GM18861 (cell line): ENCODE measurements at regions not wholly inside any gene's neighbourhood (a gene's known extent, or its start where the extent isn't known, plus 50 kb on each side); places are given as distances from the start of the nearest gene placed in this dataset.

Experiments used
- ATAC-seq: cut with Tn5 transposase; IDR thresholded peaks from one replicate; pipeline ENCODE4 v1.9.1; 2021; ENCODE audit not compliant: unreplicated experiment

GRCh38 chr5:122718611-122719010 lies 56.3 kb upstream of the SNX2 start:
- no peak for ATAC-seq

- ATAC-seq = no peak
These were observed 54.7 kb upstream of the SNX2 start for GRCh38 chr5:122719991-122720746.

GRCh38 chr5:122721127-122721526 lies 53.8 kb upstream of the SNX2 start:
- no peak for ATAC-seq

- no peak for ATAC-seq
These were observed 52.5 kb upstream of the SNX2 start for GRCh38 chr5:122722341-122722740.

GRCh38 chr5:122723606-122724352 lies 51.1 kb upstream of the SNX2 start:
- ATAC-seq = peak; percentile 83
